MCF 10A (cell line): ENCODE measurements at regions not wholly inside any gene's neighbourhood (a gene's known extent, or its start where the extent isn't known, plus 50 kb on each side); places are given as distances from the start of the nearest gene placed in this dataset.

Source experiments
- BruUV-seq: library from RNA; stranded (reverse); fragments of 400-500 nt; replicated peaks from 2 replicates; lab custom pipeline; 2021; lab: Mats Ljungman, UMichigan
- CTCF ChIA-PET: fragments of 300-600 bp; sonication (Branson Sonifier 250); formaldehyde crosslinking; extraction: SDS; loops from one replicate; lab custom pipeline; 2021; ENCODE audit warnings: antibody characterized with exemption, inconsistent platforms; lab: Yijun Ruan, JAX
- POLR2A ChIA-PET: fragments of 300-600, 350-650 bp; sonication (Branson Sonifier 250); formaldehyde crosslinking; extraction: SDS; loops from one replicate; lab custom pipeline; 2020; ENCODE audit warnings: antibody characterized with exemption, inconsistent platforms; lab: Yijun Ruan, JAX
- DNase-seq: peaks from one replicate; pipeline ENCODE4 v3.0.0-alpha.2; 2018; ENCODE audit not compliant: unreplicated experiment
- H3K27ac Mint-ChIP-seq: one replicate; pipeline ENCODE4 v1.8.0; 2022; ENCODE audit warnings: mild to moderate bottlenecking, low read depth, mixed read lengths; ENCODE audit not compliant: unreplicated experiment
- H3K27me3 Mint-ChIP-seq: one replicate; pipeline ENCODE4 v1.8.0; 2022; ENCODE audit warnings: mixed read lengths; ENCODE audit not compliant: insufficient read depth, unreplicated experiment
- H3K36me3 Mint-ChIP-seq: one replicate; pipeline ENCODE4 v1.8.0; 2022; ENCODE audit warnings: mild to moderate bottlenecking, moderate library complexity, mixed read lengths; ENCODE audit not compliant: insufficient read depth, unreplicated experiment
- H3K4me1 Mint-ChIP-seq: one replicate; pipeline ENCODE4 v1.8.0; 2022; ENCODE audit warnings: mixed read lengths; ENCODE audit not compliant: insufficient read depth, unreplicated experiment
- H3K4me3 Mint-ChIP-seq: one replicate; pipeline ENCODE4 v1.8.0; 2022; ENCODE audit warnings: mild to moderate bottlenecking, moderate library complexity, mixed read lengths; ENCODE audit not compliant: unreplicated experiment
- H3K9me3 Mint-ChIP-seq: one replicate; pipeline ENCODE4 v1.8.0; 2022; ENCODE audit warnings: mixed read lengths; ENCODE audit not compliant: unreplicated experiment
- CTCF ChIP-seq: fragments of 200-600 bp; IDR thresholded peaks from one replicate; pipeline ENCODE4 v1.8.0; 2022; ENCODE audit warnings: antibody characterized with exemption, mild to moderate bottlenecking; ENCODE audit not compliant: unreplicated experiment
- intact Hi-C: fragments of 100-400 bp; cut with micrococcal nuclease; formaldehyde crosslinking; loops from 2 replicates; pipeline ENCODE4 v1.14.1; 2022

GRCh38 chr2:217260441-217261115, 400.7 kb upstream of the TNP1 start:
- Mint-ChIP-seq H3K9me3 (no peaks in the 10 kb centered on the region), H3K36me3 (no peaks in the 10 kb centered on the region), H3K4me1 (no peaks in the 10 kb centered on the region), H3K27ac (no peak overlapping the region), H3K27me3 (no peaks in the 10 kb centered on the region), H3K4me3 (no peak overlapping the region)
- intact Hi-C loops = no loop called here
- POLR2A ChIA-PET = no interaction called here
- no TSS peak for BruUV-seq
- DNase-seq = no peak
- no peak for TF ChIP-seq CTCF
- CTCF ChIA-PET = no interaction called here

- H3K27ac Mint-ChIP-seq = no peak overlapping the region
- no peaks in the 10 kb centered on the region for H3K9me3 Mint-ChIP-seq
- TF ChIP-seq CTCF = no peak
- DNase-seq = no peak
- intact Hi-C loops = no loop called here
- no peaks in the 10 kb centered on the region for H3K4me1 Mint-ChIP-seq
- no peaks in the 10 kb centered on the region for H3K27me3 Mint-ChIP-seq
- CTCF ChIA-PET = interaction anchor here (0.9 kb wide), 1 partner anchor 14 kb away, joined by 3 read pairs; no protein-coding TSS in a partner anchor
- POLR2A ChIA-PET = no interaction called here
- no TSS peak for BruUV-seq
- H3K4me3 Mint-ChIP-seq = no peak overlapping the region
- H3K36me3 Mint-ChIP-seq = no peaks in the 10 kb centered on the region
Measured at GRCh38 chr2:217258170-217258569, 398.3 kb upstream of the TNP1 start.

- no peak overlapping the region for H3K27ac Mint-ChIP-seq
- no peak overlapping the region for H3K4me3 Mint-ChIP-seq
- ChIA-PET CTCF (interaction anchor here (0.6 kb wide), 1 partner anchor 1038 kb away, joined by 5 read pairs; no protein-coding TSS in a partner anchor), POLR2A (no interaction called here)
- intact Hi-C loops = no loop called here
- H3K36me3 Mint-ChIP-seq = no peaks in the 10 kb centered on the region
- BruUV-seq = no TSS peak
- DNase-seq = no peak
- H3K9me3 Mint-ChIP-seq = no peaks in the 10 kb centered on the region
- TF ChIP-seq CTCF = no peak
- no peaks in the 10 kb centered on the region for H3K27me3 Mint-ChIP-seq
- H3K4me1 Mint-ChIP-seq = no peaks in the 10 kb centered on the region
Measured at GRCh38 chr2:217256251-217256650, 396.4 kb upstream of the TNP1 start.

- H3K36me3 Mint-ChIP-seq = no peaks in the 10 kb centered on the region
- H3K4me1 Mint-ChIP-seq = no peaks in the 10 kb centered on the region
- ChIA-PET POLR2A (no interaction called here), CTCF (interaction anchor here (0.6 kb wide), 1 partner anchor 780 kb away, joined by 3 read pairs; no protein-coding TSS in a partner anchor)
- TF ChIP-seq CTCF = no peak
- H3K4me3 Mint-ChIP-seq = no peak overlapping the region
- intact Hi-C loops = no loop called here
- no peak for DNase-seq
- no TSS peak for BruUV-seq
- no peak overlapping the region for H3K27ac Mint-ChIP-seq
- no peaks in the 10 kb centered on the region for H3K9me3 Mint-ChIP-seq
- no peaks in the 10 kb centered on the region for H3K27me3 Mint-ChIP-seq
Measured at GRCh38 chr2:217254111-217254510, 394.2 kb upstream of the TNP1 start.
